GM23338 (cell line): ENCODE measurements at regions not wholly inside any gene's neighbourhood (a gene's known extent, or its start where the extent isn't known, plus 50 kb on each side); places are given as distances from the start of the nearest gene placed in this dataset.

ENCODE experiments used
- ATAC-seq: fragments of 200-7000 bp; cut with Tn5 transposase; 3 replicates; pipeline ENCODE4 v1.9.1; 2020
- DNase-seq: peaks from one replicate; pipeline ENCODE4 v3.0.0-alpha.2; 2015; ENCODE audit warnings: low spot score
- H2AFZ ChIP-seq: fragments of 200-600 bp; sonication (generic); 2 replicates; pipeline ENCODE4 v1.8.0; 2016; ENCODE audit warnings: antibody characterized with exemption, mild to moderate bottlenecking, moderate library complexity
- H3F3A ChIP-seq: fragments of 200-600 bp; sonication (generic); replicated peaks from 2 replicates; pipeline ENCODE4 v1.8.0; 2017; ENCODE audit warnings: antibody characterized with exemption, mixed run types, low read depth
- H3K27ac ChIP-seq: fragments of 200-600 bp; sonication (generic); 2 replicates; pipeline ENCODE4 v1.6.1; 2016; ENCODE audit warnings: low read depth
- H3K27me3 ChIP-seq: fragments of 200-600 bp; sonication (generic); 2 replicates; pipeline ENCODE4 v1.8.0; 2016; ENCODE audit warnings: mild to moderate bottlenecking, mixed run types, moderate library complexity; ENCODE audit not compliant: insufficient read depth
- H3K36me3 ChIP-seq: fragments of 200-600 bp; sonication (generic); 2 replicates; pipeline ENCODE4 v1.8.0; 2016; ENCODE audit warnings: mild to moderate bottlenecking; ENCODE audit not compliant: insufficient read depth
- H3K4me1 ChIP-seq: fragments of 200-600 bp; sonication (generic); 2 replicates; pipeline ENCODE4 v1.8.0; 2016; ENCODE audit warnings: mild to moderate bottlenecking, moderate library complexity; ENCODE audit not compliant: insufficient read depth
- H3K4me2 ChIP-seq: fragments of 200-600 bp; sonication (generic); 2 replicates; pipeline ENCODE4 v1.7.1; 2017; ENCODE audit warnings: mixed run types
- H3K4me3 ChIP-seq: fragments of 200-600 bp; sonication (generic); 2 replicates; pipeline ENCODE4 v1.6.1; 2016; ENCODE audit warnings: mixed run types
- H3K79me2 ChIP-seq: fragments of 200-600 bp; sonication (generic); replicated peaks from 2 replicates; pipeline ENCODE4 v1.8.0; 2017; ENCODE audit warnings: mild to moderate bottlenecking; ENCODE audit not compliant: insufficient read depth
- H3K9me2 ChIP-seq: fragments of 200-600 bp; sonication (generic); 2 replicates; pipeline ENCODE4 v1.8.0; 2017; ENCODE audit not compliant: insufficient read depth
- H4K20me1 ChIP-seq: fragments of 200-600 bp; sonication (generic); replicated peaks from 2 replicates; pipeline ENCODE4 v1.8.0; 2017; ENCODE audit warnings: mild to moderate bottlenecking; ENCODE audit not compliant: insufficient read depth
- H3K27ac Mint-ChIP-seq: 2 replicates; pipeline ENCODE4 v1.8.0; 2020; ENCODE audit warnings: inconsistent platforms, mild to moderate bottlenecking, moderate library complexity, mixed read lengths
- H3K27me3 Mint-ChIP-seq: 3 replicates; pipeline ENCODE4 v1.8.0; 2022; ENCODE audit warnings: low read depth, mild to moderate bottlenecking, moderate library complexity, mixed read lengths, inconsistent platforms; ENCODE audit not compliant: insufficient read depth, poor library complexity
- H3K36me3 Mint-ChIP-seq: 3 replicates; pipeline ENCODE4 v1.8.0; 2021; ENCODE audit warnings: low read depth, mild to moderate bottlenecking, inconsistent platforms, moderate library complexity, mixed read lengths
- H3K4me1 Mint-ChIP-seq: 3 replicates; pipeline ENCODE4 v1.8.0; 2020; ENCODE audit warnings: mild to moderate bottlenecking, inconsistent platforms, mixed read lengths
- H3K4me3 Mint-ChIP-seq: 3 replicates; pipeline ENCODE4 v1.8.0; 2021; ENCODE audit warnings: moderate library complexity, mild to moderate bottlenecking, inconsistent platforms, mixed read lengths
- H3K9me3 Mint-ChIP-seq: 3 replicates; pipeline ENCODE4 v1.8.0; 2020; ENCODE audit warnings: moderate library complexity, mild to moderate bottlenecking, inconsistent platforms, mixed read lengths
- CREB1 ChIP-seq: fragments of 250-450 bp; sonication (Bioruptor Pico); IDR thresholded peaks from 2 replicates; pipeline ENCODE4 v1.5.0; 2020; ENCODE audit warnings: low read depth, mild to moderate bottlenecking, moderate library complexity
- CTCF ChIP-seq, 2 experiments: fragments of 200-600 bp in 1 of 2; sonication (generic) in 1 of 2; conservative IDR thresholded peaks; 2 replicates each; pipeline versions ENCODE4 v1.5.1 to v1.6.1; 2016 to 2017; ENCODE audit warnings: antibody characterized with exemption in 2 of 2, low read depth in 2 of 2, mild to moderate bottlenecking in 2 of 2, moderate library complexity in 1 of 2
- EZH2 ChIP-seq: fragments of 200-600 bp; sonication (generic); IDR thresholded peaks from one replicate; pipeline ENCODE4 v1.8.0; 2017; ENCODE audit warnings: antibody characterized with exemption, mild to moderate bottlenecking, low read depth; ENCODE audit not compliant: unreplicated experiment
- EZH2phosphoT487 ChIP-seq: fragments of 200-600 bp; sonication (generic); IDR thresholded peaks from one replicate; pipeline ENCODE4 v1.8.1; 2018; ENCODE audit warnings: antibody characterized with exemption; ENCODE audit not compliant: unreplicated experiment
- NANOG ChIP-seq: IDR thresholded peaks from 2 replicates; pipeline ENCODE4 v1.6.1; 2016; ENCODE audit warnings: antibody characterized with exemption, borderline replicate concordance
- POLR2AphosphoS5 ChIP-seq: IDR thresholded peaks from 2 replicates; pipeline ENCODE4 v1.6.1; 2016; ENCODE audit warnings: antibody characterized with exemption, low read depth
- REST ChIP-seq: IDR thresholded peaks from one replicate; pipeline ENCODE4 v1.6.1; 2018; ENCODE audit warnings: antibody characterized with exemption; ENCODE audit not compliant: unreplicated experiment
- STAT1 ChIP-seq: IDR thresholded peaks from one replicate; pipeline ENCODE4 v1.6.1; 2016; ENCODE audit warnings: antibody characterized with exemption; ENCODE audit not compliant: unreplicated experiment
- ZNF114 ChIP-seq: fragments of 250-450 bp; sonication (Bioruptor Pico); IDR thresholded peaks from 2 replicates; pipeline ENCODE4 v1.5.0; 2020; ENCODE audit warnings: mild to moderate bottlenecking, moderate library complexity
- ZNF331 ChIP-seq: fragments of 250-450 bp; sonication (Bioruptor Pico); IDR thresholded peaks from 2 replicates; pipeline ENCODE4 v1.5.0; 2020; ENCODE audit warnings: low read depth, mild to moderate bottlenecking, moderate library complexity
- TF ChIP-seq, protein P1 (sequence below): IDR thresholded peaks from 2 replicates; pipeline ENCODE4 v1.6.1; 2016; ENCODE audit warnings: antibody characterized with exemption

- no peak overlapping the region for H3K27ac ChIP-seq
- H3K4me1 ChIP-seq = no peaks in the 10 kb centered on the region
- peaks cover 4% of the 10 kb centered on the region; the same call in 1 of the 2 replicates for H3K9me2 ChIP-seq
- no peaks in the 10 kb centered on the region for H3F3A ChIP-seq
- no peaks in the 10 kb centered on the region for H3K79me2 ChIP-seq
- Mint-ChIP-seq H3K4me1 (peaks cover 4% of the 10 kb centered on the region; the same call in 1 of the 3 replicates), H3K36me3 (no peaks in the 10 kb centered on the region), H3K27ac (no peak overlapping the region), H3K27me3 (no peaks in the 10 kb centered on the region), H3K4me3 (no peak overlapping the region), H3K9me3 (no peaks in the 10 kb centered on the region)
- H4K20me1 ChIP-seq = no peaks in the 10 kb centered on the region
- H3K36me3 ChIP-seq = no peaks in the 10 kb centered on the region
- H2AFZ ChIP-seq = no peak overlapping the region
- DNase-seq = no peak
- no peaks in the 10 kb centered on the region for H3K27me3 ChIP-seq
- TF ChIP-seq ZNF331 (no peak), EZH2 (no peak), ZNF114 (CRISPR knock-in tag) (no peak), NANOG (no peak), CREB1 (no peak), POLR2AphosphoS5 (no peak)
- no peak overlapping the region for H3K4me2 ChIP-seq
- no peak overlapping the region for H3K4me3 ChIP-seq
- ATAC-seq = no peak
Observed at GRCh38 chr12:58435647-58436046, 484.7 kb downstream of the LRIG3 start.

DNA sequence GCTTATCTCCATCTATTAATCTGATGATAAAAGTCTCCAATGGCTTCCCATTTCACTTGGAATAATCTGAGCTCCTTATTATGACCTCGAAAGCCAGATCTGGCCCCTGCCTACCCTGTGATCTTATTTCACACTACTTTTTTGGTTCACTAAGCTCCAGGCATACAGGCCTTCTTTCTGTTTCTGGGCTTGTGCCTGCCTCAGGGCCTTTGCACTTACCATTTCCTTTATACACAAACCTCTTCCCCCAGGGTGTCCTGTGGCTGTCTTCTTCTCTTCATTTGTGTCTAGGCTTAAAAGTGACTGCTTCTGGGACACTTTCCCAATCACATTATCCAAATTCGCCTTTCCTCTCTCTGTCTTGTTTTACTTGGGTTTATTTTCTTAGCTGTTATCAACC, 478.8 kb downstream of the LRIG3 start:
- no peak for DNase-seq
- Histone ChIP-seq H3K79me2 (no peaks in the 10 kb centered on the region), H3K36me3 (no peaks in the 10 kb centered on the region), H3K9me2 (no peaks in the 10 kb centered on the region), H3K4me2 (no peak overlapping the region), H2AFZ (no peak overlapping the region), H3K4me3 (no peak overlapping the region), H3F3A (no peaks in the 10 kb centered on the region), H4K20me1 (no peaks in the 10 kb centered on the region), H3K27me3 (no peaks in the 10 kb centered on the region), H3K27ac (no peak overlapping the region), H3K4me1 (no peaks in the 10 kb centered on the region)
- ATAC-seq = no peak
- no peak overlapping the region for H3K4me3 Mint-ChIP-seq
- no peaks in the 10 kb centered on the region for H3K27me3 Mint-ChIP-seq
- no peaks in the 10 kb centered on the region for H3K9me3 Mint-ChIP-seq
- peaks cover 5% of the 10 kb centered on the region; the same call in 1 of the 3 replicates for H3K4me1 Mint-ChIP-seq
- no peaks in the 10 kb centered on the region; the same call in 2 of the 3 replicates for H3K36me3 Mint-ChIP-seq
- no peak overlapping the region for H3K27ac Mint-ChIP-seq
- TF ChIP-seq EZH2phosphoT487 (no peak), ZNF331 (no peak), ZNF114 (CRISPR knock-in tag) (no peak), POLR2AphosphoS5 (no peak), STAT1 (no peak), CTCF (conservative IDR thresholded peaks at IDR 0.05; ENCODE audit: low read depth in 2 of 2) (no peak), EZH2 (no peak), REST (no peak)
- TF ChIP-seq, protein P1, sequence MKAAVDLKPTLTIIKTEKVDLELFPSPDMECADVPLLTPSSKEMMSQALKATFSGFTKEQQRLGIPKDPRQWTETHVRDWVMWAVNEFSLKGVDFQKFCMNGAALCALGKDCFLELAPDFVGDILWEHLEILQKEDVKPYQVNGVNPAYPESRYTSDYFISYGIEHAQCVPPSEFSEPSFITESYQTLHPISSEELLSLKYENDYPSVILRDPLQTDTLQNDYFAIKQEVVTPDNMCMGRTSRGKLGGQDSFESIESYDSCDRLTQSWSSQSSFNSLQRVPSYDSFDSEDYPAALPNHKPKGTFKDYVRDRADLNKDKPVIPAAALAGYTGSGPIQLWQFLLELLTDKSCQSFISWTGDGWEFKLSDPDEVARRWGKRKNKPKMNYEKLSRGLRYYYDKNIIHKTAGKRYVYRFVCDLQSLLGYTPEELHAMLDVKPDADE = no peak
